ENCODE measurements at regions not wholly inside any gene's neighbourhood (a gene's known extent, or its start where the extent isn't known, plus 50 kb on each side); places are given as distances from the start of the nearest gene placed in this dataset.
A peak's percentile ranks its signal among the peaks of the same experiment; 100 is the strongest.

- in situ Hi-C loops (cut with HindIII; ENCODE audit: low sequenced_read_pairs), result no loop called here
- no peak overlapping the region for H3K4me3 ChIP-seq (ENCODE audit: low read depth, low read length)
- DNase-seq (ENCODE audit: low read depth, low spot score), result no peak
- no peak for TF ChIP-seq CTCF (IDR thresholded peaks at IDR 0.05; ENCODE audit: low read depth, low read length)
Measured at GRCh38 chr3:34261001-34261385, 462.6 kb downstream of the PDCD6IP start.

GRCh38 chr3:34263101-34263621 is 464.7 kb downstream of the PDCD6IP start:
- TF ChIP-seq CTCF (IDR thresholded peaks at IDR 0.05; ENCODE audit: low read depth, low read length), result no peak
- in situ Hi-C loops (cut with HindIII; ENCODE audit: low sequenced_read_pairs), result no loop called here
- no peak for DNase-seq (ENCODE audit: low read depth, low spot score)

GRCh38 chr3:34264337-34265041 is 466.1 kb downstream of the PDCD6IP start:
- no peak for TF ChIP-seq CTCF (IDR thresholded peaks at IDR 0.05; ENCODE audit: low read depth, low read length)
- no peak for DNase-seq (ENCODE audit: low read depth, low spot score)
- no peak overlapping the region for H3K4me3 ChIP-seq (ENCODE audit: low read depth, low read length)
- in situ Hi-C loops (cut with HindIII; ENCODE audit: low sequenced_read_pairs), result no loop called here

More at GRCh38 chr3:34263101-34263621, 464.7 kb downstream of the PDCD6IP start:
- no peak overlapping the region for H3K4me3 ChIP-seq (ENCODE audit: low read depth, low read length)

- H3K4me3 ChIP-seq (ENCODE audit: low read depth, low read length), result no peak overlapping the region
- DNase-seq (ENCODE audit: low read depth, low spot score), result no peak
- in situ Hi-C loops (cut with HindIII; ENCODE audit: low sequenced_read_pairs), result no loop called here
- TF ChIP-seq CTCF (IDR thresholded peaks at IDR 0.05; ENCODE audit: low read depth, low read length), result no peak
Measured at GRCh38 chr3:34267088-34267487, 468.7 kb downstream of the PDCD6IP start.

GRCh38 chr3:34268032-34268709 is 469.7 kb downstream of the PDCD6IP start:
- DNase-seq (ENCODE audit: low read depth, low spot score), result peak; percentile 59

GRCh38 chr3:34275811-34276210 is 477.4 kb downstream of the PDCD6IP start:
- no peak for TF ChIP-seq CTCF (IDR thresholded peaks at IDR 0.05; ENCODE audit: low read depth, low read length)
- in situ Hi-C loops (cut with HindIII; ENCODE audit: low sequenced_read_pairs), result no loop called here
- DNase-seq (ENCODE audit: low read depth, low spot score), result no peak
- H3K4me3 ChIP-seq (ENCODE audit: low read depth, low read length), result no peak overlapping the region

More at GRCh38 chr3:34268032-34268709, 469.7 kb downstream of the PDCD6IP start:
- no peak for TF ChIP-seq CTCF (IDR thresholded peaks at IDR 0.05; ENCODE audit: low read depth, low read length)
- in situ Hi-C loops (cut with HindIII; ENCODE audit: low sequenced_read_pairs), result no loop called here
- H3K4me3 ChIP-seq (ENCODE audit: low read depth, low read length), result no peak overlapping the region
